ENCODE measurements at regions not wholly inside any gene's neighbourhood (a gene's known extent, or its start where the extent isn't known, plus 50 kb on each side); places are given as distances from the start of the nearest gene placed in this dataset.

GRCh38 chr18:40789286-40789685, 1165.7 kb upstream of the PIK3C3 start:
- Histone ChIP-seq H3K27ac (ENCODE audit: low read depth, low read length) (no peak overlapping the region), H3K27me3 (ENCODE audit: control insufficient read depth, insufficient read depth, low read length) (no peaks in the 10 kb centered on the region), H3K4me1 (ENCODE audit: control insufficient read depth, insufficient read depth, low read length) (no peaks in the 10 kb centered on the region), H3K9me3 (ENCODE audit: control insufficient read depth, insufficient read depth, low read length) (no peaks in the 10 kb centered on the region), H3K4me3 (ENCODE audit: low read depth, low read length) (no peak overlapping the region), H3K36me3 (ENCODE audit: control insufficient read depth, insufficient read depth, low read length) (no peaks in the 10 kb centered on the region)
- DNase-seq (ENCODE audit: low read depth in 4 of 6, low spot score in 6 of 6) = no peak
- WGBS (ENCODE audit: insufficient coverage) = 100% methylated on average over 1 of the region's 4 CpGs

GRCh38 chr18:40782453-40783130, 1172.4 kb upstream of the PIK3C3 start:
- DNase-seq (ENCODE audit: low read depth in 4 of 6, low spot score in 6 of 6) = no peak
- no CpG with 5 or more reads among the region's 3 CpGs for WGBS (ENCODE audit: insufficient coverage)

GRCh38 chr18:40769786-40770185, 1185.2 kb upstream of the PIK3C3 start:
- Histone ChIP-seq H3K27ac (ENCODE audit: low read depth, low read length) (no peak overlapping the region), H3K9me3 (ENCODE audit: control insufficient read depth, insufficient read depth, low read length) (no peaks in the 10 kb centered on the region), H3K4me1 (ENCODE audit: control insufficient read depth, insufficient read depth, low read length) (no peaks in the 10 kb centered on the region), H3K4me3 (ENCODE audit: low read depth, low read length) (no peak overlapping the region), H3K36me3 (ENCODE audit: control insufficient read depth, insufficient read depth, low read length) (no peaks in the 10 kb centered on the region), H3K27me3 (ENCODE audit: control insufficient read depth, insufficient read depth, low read length) (no peaks in the 10 kb centered on the region)
- no peak for DNase-seq (ENCODE audit: low read depth in 4 of 6, low spot score in 6 of 6)
- no CpG with 5 or more reads among the region's 2 CpGs for WGBS (ENCODE audit: insufficient coverage)

More at GRCh38 chr18:40782453-40783130, 1172.4 kb upstream of the PIK3C3 start:
- H3K4me1 ChIP-seq (ENCODE audit: control insufficient read depth, insufficient read depth, low read length) = no peaks in the 10 kb centered on the region
- no peaks in the 10 kb centered on the region for H3K36me3 ChIP-seq (ENCODE audit: control insufficient read depth, insufficient read depth, low read length)
- H3K4me3 ChIP-seq (ENCODE audit: low read depth, low read length) = no peak overlapping the region
- H3K27ac ChIP-seq (ENCODE audit: low read depth, low read length) = no peak overlapping the region
- H3K9me3 ChIP-seq (ENCODE audit: control insufficient read depth, insufficient read depth, low read length) = no peaks in the 10 kb centered on the region
- H3K27me3 ChIP-seq (ENCODE audit: control insufficient read depth, insufficient read depth, low read length) = no peaks in the 10 kb centered on the region

GRCh38 chr18:40760251-40760650, 1194.8 kb upstream of the PIK3C3 start:
- H3K36me3 ChIP-seq (ENCODE audit: control insufficient read depth, insufficient read depth, low read length) = no peaks in the 10 kb centered on the region
- no peaks in the 10 kb centered on the region for H3K27me3 ChIP-seq (ENCODE audit: control insufficient read depth, insufficient read depth, low read length)
- DNase-seq (ENCODE audit: low read depth in 4 of 6, low spot score in 6 of 6) = no peak
- H3K4me1 ChIP-seq (ENCODE audit: control insufficient read depth, insufficient read depth, low read length) = no peaks in the 10 kb centered on the region
- H3K27ac ChIP-seq (ENCODE audit: low read depth, low read length) = no peak overlapping the region
- WGBS (ENCODE audit: insufficient coverage) = no CpG with 5 or more reads among the region's 6 CpGs
- no peak overlapping the region for H3K4me3 ChIP-seq (ENCODE audit: low read depth, low read length)
- H3K9me3 ChIP-seq (ENCODE audit: control insufficient read depth, insufficient read depth, low read length) = no peaks in the 10 kb centered on the region

GRCh38 chr18:40754477-40754876, 1200.6 kb upstream of the PIK3C3 start:
- H3K27ac ChIP-seq (ENCODE audit: low read depth, low read length) = no peak overlapping the region
- H3K4me1 ChIP-seq (ENCODE audit: control insufficient read depth, insufficient read depth, low read length) = no peaks in the 10 kb centered on the region
- no CpG with 5 or more reads among the region's 1 CpG for WGBS (ENCODE audit: insufficient coverage)
- H3K27me3 ChIP-seq (ENCODE audit: control insufficient read depth, insufficient read depth, low read length) = no peaks in the 10 kb centered on the region
- no peaks in the 10 kb centered on the region for H3K36me3 ChIP-seq (ENCODE audit: control insufficient read depth, insufficient read depth, low read length)
- H3K4me3 ChIP-seq (ENCODE audit: low read depth, low read length) = no peak overlapping the region
- no peaks in the 10 kb centered on the region for H3K9me3 ChIP-seq (ENCODE audit: control insufficient read depth, insufficient read depth, low read length)
- no peak for DNase-seq (ENCODE audit: low read depth in 4 of 6, low spot score in 6 of 6)

GRCh38 chr18:40752316-40752715, 1202.7 kb upstream of the PIK3C3 start:
- no peaks in the 10 kb centered on the region for H3K9me3 ChIP-seq (ENCODE audit: control insufficient read depth, insufficient read depth, low read length)
- no peaks in the 10 kb centered on the region for H3K27me3 ChIP-seq (ENCODE audit: control insufficient read depth, insufficient read depth, low read length)
- H3K36me3 ChIP-seq (ENCODE audit: control insufficient read depth, insufficient read depth, low read length) = no peaks in the 10 kb centered on the region
- WGBS (ENCODE audit: insufficient coverage) = 100% methylated on average over 1 of the region's 4 CpGs
- H3K4me3 ChIP-seq (ENCODE audit: low read depth, low read length) = no peak overlapping the region
- no peak overlapping the region for H3K27ac ChIP-seq (ENCODE audit: low read depth, low read length)
- no peaks in the 10 kb centered on the region for H3K4me1 ChIP-seq (ENCODE audit: control insufficient read depth, insufficient read depth, low read length)
- no peak for DNase-seq (ENCODE audit: low read depth in 4 of 6, low spot score in 6 of 6)

- H3K36me3 ChIP-seq (ENCODE audit: control insufficient read depth, insufficient read depth, low read length) = no peaks in the 10 kb centered on the region
- H3K4me1 ChIP-seq (ENCODE audit: control insufficient read depth, insufficient read depth, low read length) = no peaks in the 10 kb centered on the region
- H3K9me3 ChIP-seq (ENCODE audit: control insufficient read depth, insufficient read depth, low read length) = no peaks in the 10 kb centered on the region
- peak in 2 of 6 donors; percentile 10 to 24 for DNase-seq (ENCODE audit: low read depth in 4 of 6, low spot score in 6 of 6)
- H3K27me3 ChIP-seq (ENCODE audit: control insufficient read depth, insufficient read depth, low read length) = no peaks in the 10 kb centered on the region
- no CpG with 5 or more reads among the region's 2 CpGs for WGBS (ENCODE audit: insufficient coverage)
- H3K27ac ChIP-seq (ENCODE audit: low read depth, low read length) = no peak overlapping the region
- no peak overlapping the region for H3K4me3 ChIP-seq (ENCODE audit: low read depth, low read length)
Observed at GRCh38 chr18:40751186-40751585, 1203.8 kb upstream of the PIK3C3 start.

- H3K4me1 ChIP-seq (ENCODE audit: control insufficient read depth, insufficient read depth, low read length) = no peaks in the 10 kb centered on the region
- no peak overlapping the region for H3K27ac ChIP-seq (ENCODE audit: low read depth, low read length)
- DNase-seq (ENCODE audit: low read depth in 4 of 6, low spot score in 6 of 6) = no peak
- H3K27me3 ChIP-seq (ENCODE audit: control insufficient read depth, insufficient read depth, low read length) = no peaks in the 10 kb centered on the region
- no peak overlapping the region for H3K4me3 ChIP-seq (ENCODE audit: low read depth, low read length)
- WGBS (ENCODE audit: insufficient coverage) = no CpG with 5 or more reads among the region's 1 CpG
- no peaks in the 10 kb centered on the region for H3K9me3 ChIP-seq (ENCODE audit: control insufficient read depth, insufficient read depth, low read length)
- H3K36me3 ChIP-seq (ENCODE audit: control insufficient read depth, insufficient read depth, low read length) = no peaks in the 10 kb centered on the region
Observed at GRCh38 chr18:40739029-40739428, 1216.0 kb upstream of the PIK3C3 start.

GRCh38 chr18:40738321-40738880, 1216.6 kb upstream of the PIK3C3 start:
- DNase-seq (ENCODE audit: low read depth in 4 of 6, low spot score in 6 of 6) = no peak
- H3K4me3 ChIP-seq (ENCODE audit: low read depth, low read length) = no peak overlapping the region
- no peaks in the 10 kb centered on the region for H3K4me1 ChIP-seq (ENCODE audit: control insufficient read depth, insufficient read depth, low read length)
- H3K27ac ChIP-seq (ENCODE audit: low read depth, low read length) = no peak overlapping the region
- H3K9me3 ChIP-seq (ENCODE audit: control insufficient read depth, insufficient read depth, low read length) = no peaks in the 10 kb centered on the region
- H3K27me3 ChIP-seq (ENCODE audit: control insufficient read depth, insufficient read depth, low read length) = no peaks in the 10 kb centered on the region
- H3K36me3 ChIP-seq (ENCODE audit: control insufficient read depth, insufficient read depth, low read length) = no peaks in the 10 kb centered on the region
- 80% methylated on average over 1 of the region's 4 CpGs for WGBS (ENCODE audit: insufficient coverage)

GRCh38 chr18:40708726-40709125, 1246.3 kb upstream of the PIK3C3 start:
- Histone ChIP-seq H3K36me3 (ENCODE audit: control insufficient read depth, insufficient read depth, low read length) (no peaks in the 10 kb centered on the region), H3K27ac (ENCODE audit: low read depth, low read length) (no peak overlapping the region), H3K27me3 (ENCODE audit: control insufficient read depth, insufficient read depth, low read length) (no peaks in the 10 kb centered on the region), H3K4me1 (ENCODE audit: control insufficient read depth, insufficient read depth, low read length) (no peaks in the 10 kb centered on the region), H3K4me3 (ENCODE audit: low read depth, low read length) (no peak overlapping the region), H3K9me3 (ENCODE audit: control insufficient read depth, insufficient read depth, low read length) (no peaks in the 10 kb centered on the region)
- no peak for DNase-seq (ENCODE audit: low read depth in 4 of 6, low spot score in 6 of 6)
